ENCODE measurements at regions not wholly inside any gene's neighbourhood (a gene's known extent, or its start where the extent isn't known, plus 50 kb on each side); places are given as distances from the start of the nearest gene placed in this dataset.

DNA sequence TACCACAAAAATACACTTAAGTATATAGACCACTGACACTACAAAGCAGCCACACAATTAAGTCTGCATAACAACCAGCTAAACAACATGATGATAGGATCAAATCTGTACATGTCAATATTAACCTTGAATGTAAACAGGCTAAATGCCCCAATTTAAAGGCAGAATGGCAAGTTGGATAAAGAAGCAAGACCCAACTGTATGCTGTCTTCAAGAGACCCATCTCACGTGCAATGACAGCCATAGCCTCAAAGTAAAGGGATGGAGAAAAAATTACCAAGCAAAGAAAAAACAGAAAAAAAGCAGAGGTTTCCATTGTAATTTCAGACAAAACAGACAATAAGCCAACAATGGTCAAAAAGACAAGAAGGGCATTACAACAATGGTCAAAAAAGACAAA, 77.3 kb upstream of the APC start:
- DNase-seq (ENCODE audit: low spot score), result no peak

DNA sequence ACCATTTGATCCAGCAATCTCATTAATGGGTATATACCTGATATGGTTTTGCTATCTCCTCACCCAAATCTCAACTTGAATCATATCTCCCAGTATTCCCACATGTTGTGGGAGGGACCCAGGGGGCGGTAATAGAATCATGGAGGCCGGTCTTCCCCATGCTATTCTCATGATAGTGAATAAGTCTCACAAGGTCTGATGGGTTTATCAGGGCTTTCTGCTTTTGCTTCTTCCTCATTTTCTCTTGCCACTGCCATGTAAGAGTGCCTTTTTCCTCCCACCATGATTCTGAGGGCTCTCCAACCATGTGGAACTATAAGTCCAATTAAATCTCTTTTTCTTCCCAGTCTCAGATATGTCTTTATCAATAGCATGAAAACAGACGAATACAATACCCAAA, 74.5 kb upstream of the APC start:
- no peak for DNase-seq (ENCODE audit: low spot score)

DNA sequence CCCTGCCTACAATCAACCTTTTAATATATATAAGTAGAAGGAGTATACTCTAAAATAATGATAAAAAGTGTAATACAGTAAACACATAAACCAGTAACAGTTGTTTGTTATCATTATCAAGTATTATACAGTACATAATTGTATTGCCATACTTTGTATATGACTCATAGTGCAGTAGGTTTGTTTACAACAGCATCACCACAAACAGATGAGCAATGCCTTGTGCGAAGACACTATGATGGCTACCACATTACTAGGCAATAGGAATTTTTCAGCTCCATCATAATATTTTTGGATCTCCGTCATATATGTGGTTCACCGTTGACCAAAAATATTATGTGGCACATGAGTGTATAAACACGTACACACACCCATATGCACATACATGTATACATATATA, 69.7 kb upstream of the APC start:
- DNase-seq (ENCODE audit: low spot score), result no peak

DNA sequence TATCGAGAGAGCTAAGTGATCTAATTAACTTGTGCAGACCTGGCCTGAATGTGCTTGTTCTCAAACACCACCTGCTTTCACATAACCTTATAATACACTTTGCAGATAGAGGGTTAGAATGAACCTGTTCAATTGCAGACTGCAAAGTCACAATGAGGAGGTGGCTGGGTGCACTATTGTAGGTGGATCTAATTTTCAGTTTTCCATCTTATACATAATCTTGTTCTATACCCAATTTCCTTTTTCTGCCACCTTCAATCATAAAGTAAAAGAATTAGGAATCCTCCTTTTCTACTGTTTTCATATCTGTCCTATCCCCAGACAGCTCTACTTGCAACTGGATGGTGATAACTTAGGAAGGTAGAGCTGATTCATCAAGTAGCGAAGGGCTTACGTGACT, 68.8 kb upstream of the APC start:
- no peak for DNase-seq (ENCODE audit: low spot score)

DNA sequence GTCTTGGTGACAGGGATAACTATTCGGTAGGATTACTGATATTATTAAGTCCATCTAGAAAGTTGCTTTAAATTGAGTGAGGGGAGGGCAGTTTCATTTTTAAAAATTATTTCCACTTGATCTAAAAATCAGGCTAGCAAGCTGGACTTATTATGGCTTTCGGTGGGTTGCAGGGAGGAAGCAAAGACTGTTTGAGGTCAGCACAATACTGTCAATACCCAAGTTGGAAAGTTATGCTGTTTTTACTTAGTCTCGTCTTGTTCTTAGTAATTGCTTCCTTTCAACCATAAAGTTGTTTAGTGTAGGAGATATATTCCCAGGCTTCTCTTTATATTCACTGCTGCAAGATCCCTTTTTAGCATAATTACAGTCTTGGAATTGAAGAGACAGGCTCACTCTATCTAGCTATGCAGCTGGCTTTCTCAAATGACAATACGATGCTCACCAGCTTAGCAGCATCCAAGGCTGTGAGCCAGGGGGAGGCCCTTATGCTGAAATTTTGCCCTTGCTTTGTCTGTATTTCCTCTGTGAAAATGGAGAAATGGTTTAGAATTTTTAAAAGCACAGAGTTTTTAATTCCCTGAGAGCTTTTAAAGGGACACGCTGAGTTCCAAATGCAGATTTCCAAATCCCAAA, 68.2 kb upstream of the APC start:
- no peak for DNase-seq (ENCODE audit: low spot score)

DNA sequence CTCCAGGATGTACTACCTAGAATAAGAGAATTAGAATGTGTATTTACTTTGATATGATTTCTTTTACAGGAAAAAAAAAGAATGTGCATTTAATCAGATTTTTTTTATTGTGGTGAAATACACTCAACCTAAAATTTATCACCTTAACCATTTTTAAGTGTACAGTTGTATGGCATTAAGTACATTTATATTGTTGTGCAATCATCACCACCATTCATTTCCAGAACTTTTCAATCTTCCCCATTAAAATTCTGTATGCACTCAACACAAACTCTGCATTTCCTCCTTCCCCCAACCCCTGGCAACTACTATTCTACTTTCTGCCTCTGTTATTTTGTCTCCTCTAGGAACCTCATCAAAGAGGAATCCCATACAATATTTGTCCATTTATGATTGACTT, 66.0 kb upstream of the APC start:
- DNase-seq (ENCODE audit: low spot score), result no peak

DNA sequence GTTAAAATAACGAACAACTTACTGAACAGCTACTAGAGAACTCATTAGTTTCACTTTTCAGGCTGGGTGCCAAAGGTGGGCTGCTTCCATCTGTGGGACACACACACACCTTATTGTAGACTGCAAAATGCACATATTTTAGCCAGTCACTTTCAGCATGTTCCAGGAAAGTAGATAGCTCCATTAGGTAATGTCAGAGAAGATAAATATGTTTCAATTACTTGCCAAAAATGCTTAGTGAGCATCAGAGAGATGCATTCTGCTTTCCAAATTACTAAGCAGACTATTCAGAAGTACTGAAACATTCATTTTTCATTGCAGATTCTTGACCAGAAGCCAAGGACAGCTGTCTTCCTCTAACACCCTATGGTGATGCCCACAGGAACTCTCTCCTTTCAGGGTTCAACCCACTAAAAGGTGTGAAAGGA, 56.2 kb upstream of the APC start:
- DNase-seq (ENCODE audit: low spot score), result no peak

DNA sequence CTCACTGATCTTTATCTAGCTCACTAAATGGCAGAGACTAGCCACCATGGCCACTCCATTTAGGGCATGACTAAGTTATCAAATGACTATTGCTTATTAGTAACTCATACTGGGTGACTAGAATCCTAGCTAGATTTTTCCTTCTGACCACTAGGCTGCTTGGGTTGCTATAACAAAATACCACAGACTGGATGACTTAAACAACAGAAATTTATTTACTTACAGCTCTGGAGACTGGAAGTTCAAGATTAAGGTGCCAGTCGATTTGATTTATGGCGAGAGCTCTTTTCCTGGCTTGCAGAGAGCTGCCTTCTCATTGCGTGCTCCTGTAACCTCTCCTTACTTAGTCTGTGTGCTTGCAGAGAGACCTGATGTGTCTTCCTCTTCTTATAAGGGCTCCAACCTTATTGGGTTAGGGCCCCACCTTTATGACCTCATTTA, 55.0 kb upstream of the APC start:
- DNase-seq (ENCODE audit: low spot score), result no peak

DNA sequence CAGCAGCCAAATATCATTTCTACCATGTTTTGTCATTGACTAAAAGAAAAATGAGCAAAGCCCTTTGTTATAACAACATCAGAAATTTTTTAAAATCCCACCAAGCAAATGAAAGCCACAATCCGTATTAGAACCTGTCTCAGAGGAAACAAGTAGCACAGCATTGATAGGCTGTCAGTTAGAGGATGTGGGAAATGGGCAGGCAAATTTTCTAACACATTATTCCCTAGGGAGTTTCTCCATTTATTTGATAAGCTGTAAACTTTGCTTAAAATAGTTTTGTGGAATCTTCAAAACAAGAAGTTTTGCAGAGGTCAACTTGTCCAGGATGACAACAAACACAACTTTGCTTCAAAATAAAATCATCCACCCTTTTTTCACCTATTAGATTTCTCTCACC, 53.6 kb upstream of the APC start:
- DNase-seq (ENCODE audit: low spot score), result no peak

DNA sequence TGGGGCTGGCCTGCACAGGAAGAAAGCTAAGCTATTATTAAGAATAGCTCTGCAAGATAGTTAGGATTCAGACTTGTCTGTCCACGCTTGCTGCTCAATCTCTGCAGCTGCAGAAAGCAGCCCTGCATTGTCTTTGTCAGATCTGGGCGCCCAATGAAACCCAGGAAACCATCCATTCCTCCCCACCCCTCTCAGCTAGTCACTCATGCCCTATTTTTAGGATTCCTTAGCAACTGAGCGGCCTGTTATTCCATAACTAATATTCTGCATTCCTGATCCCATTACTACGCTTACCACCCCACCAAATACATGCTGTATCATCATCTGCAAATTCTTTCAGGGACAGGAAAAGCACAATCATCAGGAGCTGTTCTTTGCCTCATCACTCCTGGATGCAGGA, 52.9 kb upstream of the APC start:
- DNase-seq (ENCODE audit: low spot score), result no peak

DNA sequence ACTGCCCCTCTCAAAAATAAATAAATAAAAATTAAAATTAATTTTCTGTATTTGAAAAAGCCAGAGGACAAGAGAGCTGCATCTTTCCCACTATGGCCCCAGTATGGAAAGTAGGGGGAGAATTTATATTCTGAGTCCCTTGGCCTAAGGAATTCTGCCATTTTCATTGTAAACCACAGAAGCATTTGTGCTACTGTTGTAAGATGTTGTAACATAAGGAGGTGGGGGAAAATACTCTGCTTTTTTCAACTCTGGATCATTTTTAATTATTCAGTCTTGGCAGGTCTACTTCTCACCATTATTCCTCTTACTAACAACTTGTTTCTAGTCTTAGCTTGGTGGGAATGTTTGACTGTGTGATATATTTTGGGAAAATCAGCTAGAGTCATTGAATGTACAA, 52.3 kb upstream of the APC start:
- no peak for DNase-seq (ENCODE audit: low spot score)

DNA sequence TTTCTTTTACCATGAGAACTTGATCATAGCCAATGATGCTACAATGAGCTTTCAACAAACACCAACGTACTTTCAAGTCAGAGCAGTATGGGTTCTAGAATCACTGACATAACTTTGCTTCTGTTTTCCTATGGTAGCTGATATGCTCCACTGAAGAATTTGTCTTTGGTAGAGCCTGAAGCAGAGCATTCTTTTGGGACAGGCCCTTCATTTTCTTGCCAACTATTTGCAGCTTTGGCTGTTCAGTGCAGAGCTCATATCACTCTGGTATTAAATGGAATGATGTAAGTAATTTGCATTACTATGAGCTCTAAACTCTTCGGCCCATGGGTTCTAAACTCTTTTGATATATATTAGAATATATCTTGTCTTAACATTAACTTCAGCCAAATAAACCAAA, 51.8 kb upstream of the APC start:
- DNase-seq (ENCODE audit: low spot score), result no peak

DNA sequence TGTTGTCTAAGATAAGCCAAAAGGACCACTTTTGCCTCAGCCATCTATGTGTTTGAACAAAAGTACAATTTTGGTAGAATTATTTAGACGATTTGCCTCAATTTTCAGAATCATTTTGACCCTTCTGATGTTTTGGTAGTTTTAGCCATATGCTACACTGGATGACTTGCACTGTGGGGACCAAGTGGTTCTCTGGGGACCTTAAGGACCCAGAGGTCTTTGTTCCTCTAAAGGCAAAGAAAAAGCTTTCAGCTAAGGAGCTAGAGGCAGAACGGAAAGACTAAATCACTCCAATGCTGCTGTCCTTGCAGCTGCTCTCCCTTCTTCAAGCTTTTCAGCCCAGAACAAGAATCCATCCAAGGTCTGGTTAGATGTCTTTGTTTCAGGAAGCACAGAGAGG, 51.0 kb upstream of the APC start:
- no peak for DNase-seq (ENCODE audit: low spot score)

DNA sequence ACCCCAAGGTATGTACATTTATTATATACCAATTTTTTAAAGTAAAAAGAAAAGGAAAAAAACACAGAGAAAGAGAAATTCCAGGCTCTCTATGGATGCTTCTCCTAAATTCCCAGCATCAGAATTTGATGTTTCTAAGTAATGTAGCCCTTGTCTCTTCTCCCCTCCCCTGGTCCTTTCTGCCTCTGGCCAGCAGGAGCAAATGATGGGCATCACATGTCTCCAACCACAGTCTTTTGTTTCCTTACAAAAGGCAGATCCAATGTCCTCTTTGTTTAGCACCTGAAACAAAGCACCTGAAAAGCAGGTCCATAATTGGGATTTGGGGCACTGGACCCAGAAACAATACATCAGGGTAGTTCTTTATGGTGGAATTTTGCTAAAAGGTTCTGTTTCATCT, 50.4 kb upstream of the APC start:
- DNase-seq (ENCODE audit: low spot score), result no peak

Data from COLO829 (cell line).